ENCODE measurements at regions not wholly inside any gene's neighbourhood (a gene's known extent, or its start where the extent isn't known, plus 50 kb on each side); places are given as distances from the start of the nearest gene placed in this dataset.

- peak; percentile 50 for DNase-seq
- TF ChIP-seq, protein P1, sequence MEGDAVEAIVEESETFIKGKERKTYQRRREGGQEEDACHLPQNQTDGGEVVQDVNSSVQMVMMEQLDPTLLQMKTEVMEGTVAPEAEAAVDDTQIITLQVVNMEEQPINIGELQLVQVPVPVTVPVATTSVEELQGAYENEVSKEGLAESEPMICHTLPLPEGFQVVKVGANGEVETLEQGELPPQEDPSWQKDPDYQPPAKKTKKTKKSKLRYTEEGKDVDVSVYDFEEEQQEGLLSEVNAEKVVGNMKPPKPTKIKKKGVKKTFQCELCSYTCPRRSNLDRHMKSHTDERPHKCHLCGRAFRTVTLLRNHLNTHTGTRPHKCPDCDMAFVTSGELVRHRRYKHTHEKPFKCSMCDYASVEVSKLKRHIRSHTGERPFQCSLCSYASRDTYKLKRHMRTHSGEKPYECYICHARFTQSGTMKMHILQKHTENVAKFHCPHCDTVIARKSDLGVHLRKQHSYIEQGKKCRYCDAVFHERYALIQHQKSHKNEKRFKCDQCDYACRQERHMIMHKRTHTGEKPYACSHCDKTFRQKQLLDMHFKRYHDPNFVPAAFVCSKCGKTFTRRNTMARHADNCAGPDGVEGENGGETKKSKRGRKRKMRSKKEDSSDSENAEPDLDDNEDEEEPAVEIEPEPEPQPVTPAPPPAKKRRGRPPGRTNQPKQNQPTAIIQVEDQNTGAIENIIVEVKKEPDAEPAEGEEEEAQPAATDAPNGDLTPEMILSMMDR (conservative IDR thresholded peaks at IDR 0.05; ENCODE audit: low read depth, low read length) = no peak
- TF ChIP-seq EZH2 (IDR thresholded peaks at IDR 0.05; ENCODE audit: low read length, unreplicated experiment) = no peak
- no peak for TF ChIP-seq EZH2phosphoT487 (IDR thresholded peaks at IDR 0.05; ENCODE audit: borderline replicate concordance, low read length)
- H3K4me2 ChIP-seq (ENCODE audit: low read length) = no peak overlapping the region
- no peaks in the 10 kb centered on the region for H3K27me3 ChIP-seq (ENCODE audit: low read length)
- H3K9ac ChIP-seq (ENCODE audit: low read length) = no peak overlapping the region
- no peaks in the 10 kb centered on the region for H3F3A ChIP-seq (ENCODE audit: low read length, unreplicated experiment)
- peaks cover 31% of the 10 kb centered on the region for H3K4me1 ChIP-seq (ENCODE audit: insufficient read depth, low read length)
- ATAC-seq = no peak
- no peaks in the 10 kb centered on the region for H3K9me3 ChIP-seq (ENCODE audit: low read length)
- H4K20me1 ChIP-seq (ENCODE audit: low read length) = no peaks in the 10 kb centered on the region
- no peak overlapping the region for H3K27ac ChIP-seq (ENCODE audit: low read length)
- H3K4me3 ChIP-seq (ENCODE audit: low read length) = no peak overlapping the region
- H3K36me3 ChIP-seq (ENCODE audit: low read depth, low read length) = no peaks in the 10 kb centered on the region
- H3K9me2 ChIP-seq (replicated peaks; ENCODE audit: low read length) = no peaks in the 10 kb centered on the region
- no TSS peak for BruUV-seq (replicated peaks)
- ChIA-PET CTCF (no interaction called here), POLR2A (ENCODE audit: unreplicated experiment) (no interaction called here)
- intact Hi-C loops (cut with micrococcal nuclease) = no loop called here
- H3K79me2 ChIP-seq (ENCODE audit: low read length) = no peaks in the 10 kb centered on the region
- 0 out of 2 replicates have a peak overlapping the region, but pooled peaks have one; percentile 39 for H2AFZ ChIP-seq (ENCODE audit: low read length)
Observed at GRCh38 chr12:127400221-127400620, 866.7 kb upstream of the TMEM132C start.

DNA sequence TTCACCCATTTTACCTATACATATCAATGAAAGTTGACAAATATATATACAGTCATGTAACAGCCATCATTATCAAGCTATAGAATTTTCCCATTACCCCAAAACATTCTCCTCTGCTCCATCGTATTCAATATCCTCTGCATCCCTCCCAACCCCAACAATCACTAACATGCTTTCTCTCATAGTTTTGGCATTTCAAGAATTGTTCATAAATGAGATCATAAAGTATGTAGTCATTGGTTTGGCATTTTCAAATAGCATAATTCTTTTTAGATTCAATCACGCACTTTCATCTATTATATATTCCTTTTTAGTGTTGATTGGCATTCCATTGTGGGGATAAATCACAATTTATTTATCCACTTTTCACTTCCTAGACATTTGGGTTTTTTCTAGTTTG is 866.0 kb upstream of the TMEM132C start:
- Histone ChIP-seq H2AFZ (ENCODE audit: low read length) (0 out of 2 replicates have a peak overlapping the region, but pooled peaks have one; percentile 9), H3K4me1 (ENCODE audit: insufficient read depth, low read length) (peaks cover 26% of the 10 kb centered on the region), H3K27me3 (ENCODE audit: low read length) (no peaks in the 10 kb centered on the region), H3K36me3 (ENCODE audit: low read depth, low read length) (no peaks in the 10 kb centered on the region), H3K4me2 (ENCODE audit: low read length) (peak overlapping the region; percentile 37), H4K20me1 (ENCODE audit: low read length) (no peaks in the 10 kb centered on the region), H3K79me2 (ENCODE audit: low read length) (no peaks in the 10 kb centered on the region), H3K27ac (ENCODE audit: low read length) (no peak overlapping the region), H3K9me3 (ENCODE audit: low read length) (no peaks in the 10 kb centered on the region), H3K9ac (ENCODE audit: low read length) (no peak overlapping the region), H3K4me3 (ENCODE audit: low read length) (no peak overlapping the region), H3K9me2 (replicated peaks; ENCODE audit: low read length) (no peaks in the 10 kb centered on the region), H3F3A (ENCODE audit: low read length, unreplicated experiment) (no peaks in the 10 kb centered on the region)
- intact Hi-C loops (cut with micrococcal nuclease) = no loop called here
- TF ChIP-seq, protein P1 (conservative IDR thresholded peaks at IDR 0.05; ENCODE audit: low read depth, low read length) = no peak
- TF ChIP-seq EZH2 (IDR thresholded peaks at IDR 0.05; ENCODE audit: low read length, unreplicated experiment) (no peak), EZH2phosphoT487 (IDR thresholded peaks at IDR 0.05; ENCODE audit: borderline replicate concordance, low read length) (no peak)
- ChIA-PET POLR2A (ENCODE audit: unreplicated experiment) (no interaction called here), CTCF (no interaction called here)
- BruUV-seq (replicated peaks) = no TSS peak
- DNase-seq (peak; percentile 74), ATAC-seq (peak; percentile 74)

DNA sequence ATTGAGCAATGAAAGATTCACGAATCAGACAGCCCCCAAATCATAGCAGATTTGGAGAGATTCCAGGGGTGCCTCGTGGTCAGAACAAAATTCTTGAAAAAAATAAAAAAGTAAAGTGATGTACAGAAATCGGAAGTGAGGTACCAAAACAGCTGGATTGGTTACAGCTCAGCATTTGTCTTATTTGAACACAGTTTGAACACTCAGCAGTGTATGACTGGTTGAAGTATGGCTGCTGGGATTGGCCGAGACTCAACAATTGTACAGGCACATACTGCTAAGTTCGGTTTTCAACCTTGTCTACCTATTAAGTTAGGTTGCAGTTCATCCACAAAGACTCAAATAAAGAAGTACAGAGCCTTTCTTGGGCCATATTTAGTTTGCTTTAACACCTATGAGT is 865.4 kb upstream of the TMEM132C start:
- H3K36me3 ChIP-seq (ENCODE audit: low read depth, low read length) = no peaks in the 10 kb centered on the region
- 0 out of 2 replicates have a peak overlapping the region, but pooled peaks have one; percentile 9 for H2AFZ ChIP-seq (ENCODE audit: low read length)
- no peaks in the 10 kb centered on the region for H4K20me1 ChIP-seq (ENCODE audit: low read length)
- H3K4me1 ChIP-seq (ENCODE audit: insufficient read depth, low read length) = peaks cover 23% of the 10 kb centered on the region
- no TSS peak for BruUV-seq (replicated peaks)
- H3K79me2 ChIP-seq (ENCODE audit: low read length) = no peaks in the 10 kb centered on the region
- no peak for TF ChIP-seq EZH2 (IDR thresholded peaks at IDR 0.05; ENCODE audit: low read length, unreplicated experiment)
- TF ChIP-seq EZH2phosphoT487 (IDR thresholded peaks at IDR 0.05; ENCODE audit: borderline replicate concordance, low read length) = no peak
- TF ChIP-seq, protein P1 (conservative IDR thresholded peaks at IDR 0.05; ENCODE audit: low read depth, low read length) = no peak
- no peak overlapping the region for H3K4me3 ChIP-seq (ENCODE audit: low read length)
- no peak overlapping the region for H3K27ac ChIP-seq (ENCODE audit: low read length)
- ChIA-PET CTCF (no interaction called here), POLR2A (ENCODE audit: unreplicated experiment) (no interaction called here)
- peak overlapping the region; percentile 37 for H3K4me2 ChIP-seq (ENCODE audit: low read length)
- intact Hi-C loops (cut with micrococcal nuclease) = no loop called here
- no peaks in the 10 kb centered on the region for H3K9me2 ChIP-seq (replicated peaks; ENCODE audit: low read length)
- peak; percentile 47 for DNase-seq
- H3F3A ChIP-seq (ENCODE audit: low read length, unreplicated experiment) = no peaks in the 10 kb centered on the region
- peak; percentile 56; the same call in 1 of the 2 replicates for ATAC-seq
- no peaks in the 10 kb centered on the region for H3K9me3 ChIP-seq (ENCODE audit: low read length)
- no peak overlapping the region for H3K9ac ChIP-seq (ENCODE audit: low read length)
- no peaks in the 10 kb centered on the region for H3K27me3 ChIP-seq (ENCODE audit: low read length)

Measured in PC-3 (cell line).